Liver (tissue), 7 donors: ENCODE measurements at regions not wholly inside any gene's neighbourhood (a gene's known extent, or its start where the extent isn't known, plus 50 kb on each side); places are given as distances from the start of the nearest gene placed in this dataset.
"Not testable (repeated sequence)": the region's sequence is repeated elsewhere in the genome, so short reads cannot be mapped to it uniquely, and the experiment has no call there.

Experiments
- DNase-seq: peaks from one replicate; pipeline ENCODE4 v3.0.0-alpha.2; 2017; ENCODE audit warnings: low spot score
- H3K27ac ChIP-seq, 2 donors: one replicate each; pipeline ENCODE4 v1.7.0; 2013; ENCODE audit warnings: inconsistent platforms in 2 of 2, low read length in 2 of 2, control low read depth in 1 of 2, low read depth in 1 of 2, mild to moderate bottlenecking in 1 of 2
- H3K27me3 ChIP-seq, 4 donors: one replicate each; pipeline versions ENCODE4 v1.6.1 to v1.7.0; 2013; ENCODE audit warnings: low read length in 3 of 4, inconsistent platforms in 1 of 4, mild to moderate bottlenecking in 1 of 4, moderate library complexity in 1 of 4; ENCODE audit not compliant: control insufficient read depth in 4 of 4, insufficient read depth in 4 of 4
- H3K36me3 ChIP-seq, 4 donors: one replicate each; pipeline versions ENCODE4 v1.6.1 to v1.7.0; 2013; ENCODE audit warnings: low read length in 3 of 4, mild to moderate bottlenecking in 3 of 4, low read depth in 1 of 4, moderate library complexity in 1 of 4; ENCODE audit not compliant: control insufficient read depth in 4 of 4, insufficient read depth in 3 of 4
- H3K4me1 ChIP-seq, 4 donors: one replicate each; pipeline versions ENCODE4 v1.6.1 to v1.7.0; 2013; ENCODE audit warnings: low read length in 3 of 4, mild to moderate bottlenecking in 3 of 4, moderate library complexity in 1 of 4; ENCODE audit not compliant: control insufficient read depth in 4 of 4, insufficient read depth in 4 of 4
- H3K4me3 ChIP-seq, 3 donors: one replicate each; pipeline versions ENCODE4 v1.6.1 to v1.7.0; 2013; ENCODE audit warnings: low read length in 3 of 3, control low read depth in 1 of 3, low read depth in 1 of 3, mild to moderate bottlenecking in 1 of 3
- H3K9ac ChIP-seq, 2 donors: one replicate each; pipeline ENCODE4 v1.7.0; 2013; ENCODE audit warnings: low read length in 2 of 2, mild to moderate bottlenecking in 2 of 2, moderate library complexity in 2 of 2, control low read depth in 1 of 2, low read depth in 1 of 2
- H3K9me3 ChIP-seq, 4 donors: one replicate each; pipeline versions ENCODE4 v1.6.1 to v1.7.0; 2013; ENCODE audit warnings: low read length in 3 of 4; ENCODE audit not compliant: control insufficient read depth in 4 of 4
- EGR1 ChIP-seq, 2 donors: IDR thresholded peaks; 2 replicates each; pipeline ENCODE4 v1.6.1; 2016 to 2018; ENCODE audit warnings: antibody characterized with exemption in 2 of 2, low read depth in 2 of 2
- FOXA1 ChIP-seq: IDR thresholded peaks from 2 replicates; pipeline ENCODE4 v1.6.1; 2016; ENCODE audit warnings: antibody characterized with exemption
- FOXA2 ChIP-seq: IDR thresholded peaks from 2 replicates; pipeline ENCODE4 v1.6.1; 2016; ENCODE audit warnings: antibody characterized with exemption
- HNF4A ChIP-seq, 2 donors: conservative IDR thresholded peaks; 2 replicates each; pipeline ENCODE4 v1.6.1; 2016; ENCODE audit warnings: antibody characterized with exemption in 2 of 2, mild to moderate bottlenecking in 2 of 2
- HNF4G ChIP-seq: IDR thresholded peaks from 2 replicates; pipeline ENCODE4 v1.6.1; 2016; ENCODE audit warnings: antibody characterized with exemption
- MAX ChIP-seq: IDR thresholded peaks from 2 replicates; pipeline ENCODE4 v1.6.1; 2016; ENCODE audit warnings: antibody characterized with exemption
- NR2F2 ChIP-seq: IDR thresholded peaks from 2 replicates; pipeline ENCODE4 v1.6.1; 2016; ENCODE audit warnings: antibody characterized with exemption
- RXRA ChIP-seq, 2 donors: IDR thresholded peaks; 2 replicates each; pipeline ENCODE4 v1.6.1; 2017 to 2018; ENCODE audit warnings: antibody characterized with exemption in 2 of 2, mild to moderate bottlenecking in 1 of 2
- SP1 ChIP-seq: IDR thresholded peaks from 2 replicates; pipeline ENCODE4 v1.6.1; 2018; ENCODE audit warnings: antibody characterized with exemption, mild to moderate bottlenecking
- TAF1 ChIP-seq: conservative IDR thresholded peaks from 2 replicates; pipeline ENCODE4 v1.6.1; 2016; ENCODE audit warnings: antibody characterized with exemption, mild to moderate bottlenecking
- YY1 ChIP-seq: IDR thresholded peaks from 2 replicates; pipeline ENCODE4 v1.6.1; 2016; ENCODE audit warnings: antibody characterized with exemption, mild to moderate bottlenecking
- ZBTB33 ChIP-seq: IDR thresholded peaks from 2 replicates; pipeline ENCODE4 v1.6.1; 2016; ENCODE audit warnings: antibody characterized with exemption
- WGBS: extraction: QIAGEN DNeasy Blood & Tissue Kit; methylation state at CpG from one replicate; pipeline ENCODE4 v1.1.7; 2013; 5-methylcytosine and 5-hydroxymethylcytosine counted together
- TF ChIP-seq, protein P1 (sequence below): IDR thresholded peaks from 2 replicates; pipeline ENCODE4 v1.6.1; 2016; ENCODE audit warnings: antibody characterized with exemption, mild to moderate bottlenecking
- TF ChIP-seq, protein P2 (sequence below): IDR thresholded peaks from 2 replicates; pipeline ENCODE4 v1.6.1; 2016; ENCODE audit warnings: antibody characterized with exemption
- donor health status: healthy.
- donor health status: healthy.
- donor health status: healthy.
- donor health status: healthy.

- WGBS: 88% methylated on average over 3 of the region's 3 CpGs
- Histone ChIP-seq H3K36me3 (no peaks in the 10 kb centered on the region), H3K9me3 (no peaks in the 10 kb centered on the region), H3K27ac (no peak overlapping the region), H3K9ac (no peak overlapping the region), H3K4me3 (no peak overlapping the region), H3K4me1 (no peaks in the 10 kb centered on the region), H3K27me3 (peaks cover 0 to 2% (median 0%) of the 10 kb centered on the region in 4 donors)
- TF ChIP-seq YY1: no peak
- no peak for TF ChIP-seq HNF4A (conservative IDR thresholded peaks at IDR 0.05)
- TF ChIP-seq NR2F2: no peak
- TF ChIP-seq HNF4G: no peak
- no peak for TF ChIP-seq MAX
- no peak for DNase-seq
Measured at GRCh38 chr20:11178946-11179654, 505.3 kb upstream of the JAG1 start.

GRCh38 chr20:11180186-11180585, 506.4 kb upstream of the JAG1 start:
- no peak for TF ChIP-seq FOXA2
- TF ChIP-seq EGR1 (IDR thresholded peaks at IDR 0.05; ENCODE audit: low read depth in 2 of 2): no peak
- no peak for TF ChIP-seq HNF4G
- TF ChIP-seq HNF4A (conservative IDR thresholded peaks at IDR 0.05): no peak
- TF ChIP-seq TAF1: no peak
- no peak for TF ChIP-seq YY1
- TF ChIP-seq, protein P1, sequence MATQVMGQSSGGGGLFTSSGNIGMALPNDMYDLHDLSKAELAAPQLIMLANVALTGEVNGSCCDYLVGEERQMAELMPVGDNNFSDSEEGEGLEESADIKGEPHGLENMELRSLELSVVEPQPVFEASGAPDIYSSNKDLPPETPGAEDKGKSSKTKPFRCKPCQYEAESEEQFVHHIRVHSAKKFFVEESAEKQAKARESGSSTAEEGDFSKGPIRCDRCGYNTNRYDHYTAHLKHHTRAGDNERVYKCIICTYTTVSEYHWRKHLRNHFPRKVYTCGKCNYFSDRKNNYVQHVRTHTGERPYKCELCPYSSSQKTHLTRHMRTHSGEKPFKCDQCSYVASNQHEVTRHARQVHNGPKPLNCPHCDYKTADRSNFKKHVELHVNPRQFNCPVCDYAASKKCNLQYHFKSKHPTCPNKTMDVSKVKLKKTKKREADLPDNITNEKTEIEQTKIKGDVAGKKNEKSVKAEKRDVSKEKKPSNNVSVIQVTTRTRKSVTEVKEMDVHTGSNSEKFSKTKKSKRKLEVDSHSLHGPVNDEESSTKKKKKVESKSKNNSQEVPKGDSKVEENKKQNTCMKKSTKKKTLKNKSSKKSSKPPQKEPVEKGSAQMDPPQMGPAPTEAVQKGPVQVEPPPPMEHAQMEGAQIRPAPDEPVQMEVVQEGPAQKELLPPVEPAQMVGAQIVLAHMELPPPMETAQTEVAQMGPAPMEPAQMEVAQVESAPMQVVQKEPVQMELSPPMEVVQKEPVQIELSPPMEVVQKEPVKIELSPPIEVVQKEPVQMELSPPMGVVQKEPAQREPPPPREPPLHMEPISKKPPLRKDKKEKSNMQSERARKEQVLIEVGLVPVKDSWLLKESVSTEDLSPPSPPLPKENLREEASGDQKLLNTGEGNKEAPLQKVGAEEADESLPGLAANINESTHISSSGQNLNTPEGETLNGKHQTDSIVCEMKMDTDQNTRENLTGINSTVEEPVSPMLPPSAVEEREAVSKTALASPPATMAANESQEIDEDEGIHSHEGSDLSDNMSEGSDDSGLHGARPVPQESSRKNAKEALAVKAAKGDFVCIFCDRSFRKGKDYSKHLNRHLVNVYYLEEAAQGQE: no peak
- TF ChIP-seq SP1: no peak
- TF ChIP-seq RXRA (IDR thresholded peaks at IDR 0.05): no peak
- TF ChIP-seq MAX: no peak
- TF ChIP-seq FOXA1: no peak
- TF ChIP-seq ZBTB33: no peak
- TF ChIP-seq, protein P2, sequence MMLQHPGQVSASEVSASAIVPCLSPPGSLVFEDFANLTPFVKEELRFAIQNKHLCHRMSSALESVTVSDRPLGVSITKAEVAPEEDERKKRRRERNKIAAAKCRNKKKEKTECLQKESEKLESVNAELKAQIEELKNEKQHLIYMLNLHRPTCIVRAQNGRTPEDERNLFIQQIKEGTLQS: no peak
- DNase-seq: no peak
- no peak overlapping the region for H3K27ac ChIP-seq
- no peak overlapping the region for H3K4me3 ChIP-seq
- no peak overlapping the region for H3K9ac ChIP-seq
- H3K36me3 ChIP-seq: no peaks in the 10 kb centered on the region
- H3K9me3 ChIP-seq: peaks cover 0 to 4% (median 0%) of the 10 kb centered on the region in 4 donors
- no peaks in the 10 kb centered on the region for H3K4me1 ChIP-seq
- H3K27me3 ChIP-seq: peaks cover 0 to 2% (median 0%) of the 10 kb centered on the region in 4 donors

GRCh38 chr20:11181129-11181528, 507.3 kb upstream of the JAG1 start:
- WGBS: 75% methylated on average over 3 of the region's 3 CpGs
- H3K36me3 ChIP-seq, H3K4me1 ChIP-seq, H3K4me3 ChIP-seq, H3K27me3 ChIP-seq, H3K27ac ChIP-seq, H3K9me3 ChIP-seq, DNase-seq, H3K9ac ChIP-seq: not testable (repeated sequence)
